ENCODE measurements at regions not wholly inside any gene's neighbourhood (a gene's known extent, or its start where the extent isn't known, plus 50 kb on each side); places are given as distances from the start of the nearest gene placed in this dataset.

DNA sequence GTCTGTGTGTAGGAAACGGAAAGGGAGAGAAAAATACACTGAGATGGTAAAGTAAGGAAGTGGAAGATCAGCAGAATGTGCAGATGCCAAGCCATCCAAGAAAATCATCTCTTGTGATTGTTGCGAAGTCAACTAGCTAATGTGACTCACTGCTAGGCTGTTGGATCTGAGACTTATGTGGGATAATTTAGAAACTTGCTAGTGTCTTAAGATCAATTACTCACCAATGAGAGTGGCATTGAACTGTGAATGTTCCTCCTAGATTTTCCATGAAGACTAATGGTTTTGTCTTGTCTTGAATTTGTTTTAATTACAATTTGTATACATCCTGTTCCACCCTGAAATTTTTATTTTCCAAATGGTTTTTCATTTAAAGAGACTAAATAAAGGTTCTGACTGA is 771.6 kb downstream of the EFNB2 start (continued):
- TF ChIP-seq CHD7 (IDR thresholded peaks at IDR 0.05; ENCODE audit: insufficient replicate concordance, low read length) (no peak), RXRA (IDR thresholded peaks at IDR 0.05; ENCODE audit: insufficient read depth, low read depth, low read length) (no peak), CTCF (IDR thresholded peaks at IDR 0.05; ENCODE audit: control extremely low read depth in 1 of 3, insufficient read depth in 1 of 3, low read depth in 1 of 3, low read length in 3 of 3) (no peak), POLR2A (IDR thresholded peaks at IDR 0.05; ENCODE audit: control extremely low read depth in 1 of 2, low read depth in 2 of 2, low read length in 2 of 2) (no peak), HDAC2 (IDR thresholded peaks at IDR 0.05; ENCODE audit: borderline replicate concordance in 1 of 2, low read depth in 2 of 2, low read length in 2 of 2) (no peak), CBX8 (IDR thresholded peaks at IDR 0.05; ENCODE audit: borderline replicate concordance, low read depth, low read length) (no peak), KDM4A (IDR thresholded peaks at IDR 0.05; ENCODE audit: low read depth, low read length, severe bottlenecking) (no peak), POLR2AphosphoS5 (IDR thresholded peaks at IDR 0.05; ENCODE audit: low read depth, low read length) (no peak), RFX5 (IDR thresholded peaks at IDR 0.05; ENCODE audit: borderline replicate concordance, low read depth, low read length) (no peak), TBP (IDR thresholded peaks at IDR 0.05; ENCODE audit: low read depth, low read length) (no peak)
